ENCODE measurements at regions not wholly inside any gene's neighbourhood (a gene's known extent, or its start where the extent isn't known, plus 50 kb on each side); places are given as distances from the start of the nearest gene placed in this dataset.

- no peak for DNase-seq (ENCODE audit: low read depth)
- Histone ChIP-seq H3K27me3 (ENCODE audit: control insufficient read depth, insufficient read depth, low read length) (no peaks in the 10 kb centered on the region), H3K4me3 (ENCODE audit: low read depth, low read length) (no peak overlapping the region), H3K36me3 (ENCODE audit: control insufficient read depth, insufficient read depth, low read length) (no peaks in the 10 kb centered on the region)
- POLR2A ChIA-PET, result no interaction called here
- TF ChIP-seq CTCF (IDR thresholded peaks at IDR 0.05; ENCODE audit: insufficient read depth, low read depth, low read length), result no peak
- CTCF ChIA-PET, result interaction anchor here (1.1 kb wide), 1 partner anchor 14 kb away, joined by 3 read pairs; no protein-coding TSS in a partner anchor
Observed at GRCh38 chr15:29872716-29873115, 50.4 kb upstream of the TJP1 start.

Measured in BJ (cell line).